GM23338 (cell line): ENCODE measurements at regions not wholly inside any gene's neighbourhood (a gene's known extent, or its start where the extent isn't known, plus 50 kb on each side); places are given as distances from the start of the nearest gene placed in this dataset.

Source experiments
- ATAC-seq: fragments of 200-7000 bp; cut with Tn5 transposase; 3 replicates; pipeline ENCODE4 v1.9.1; 2020
- DNase-seq: peaks from one replicate; pipeline ENCODE4 v3.0.0-alpha.2; 2015; ENCODE audit warnings: low spot score
- H2AFZ ChIP-seq: fragments of 200-600 bp; sonication (generic); 2 replicates; pipeline ENCODE4 v1.8.0; 2016; ENCODE audit warnings: antibody characterized with exemption, mild to moderate bottlenecking, moderate library complexity
- H3F3A ChIP-seq: fragments of 200-600 bp; sonication (generic); replicated peaks from 2 replicates; pipeline ENCODE4 v1.8.0; 2017; ENCODE audit warnings: antibody characterized with exemption, mixed run types, low read depth
- H3K27ac ChIP-seq: fragments of 200-600 bp; sonication (generic); 2 replicates; pipeline ENCODE4 v1.6.1; 2016; ENCODE audit warnings: low read depth
- H3K27me3 ChIP-seq: fragments of 200-600 bp; sonication (generic); 2 replicates; pipeline ENCODE4 v1.8.0; 2016; ENCODE audit warnings: mild to moderate bottlenecking, mixed run types, moderate library complexity; ENCODE audit not compliant: insufficient read depth
- H3K36me3 ChIP-seq: fragments of 200-600 bp; sonication (generic); 2 replicates; pipeline ENCODE4 v1.8.0; 2016; ENCODE audit warnings: mild to moderate bottlenecking; ENCODE audit not compliant: insufficient read depth
- H3K4me1 ChIP-seq: fragments of 200-600 bp; sonication (generic); 2 replicates; pipeline ENCODE4 v1.8.0; 2016; ENCODE audit warnings: mild to moderate bottlenecking, moderate library complexity; ENCODE audit not compliant: insufficient read depth
- H3K4me2 ChIP-seq: fragments of 200-600 bp; sonication (generic); 2 replicates; pipeline ENCODE4 v1.7.1; 2017; ENCODE audit warnings: mixed run types
- H3K4me3 ChIP-seq: fragments of 200-600 bp; sonication (generic); 2 replicates; pipeline ENCODE4 v1.6.1; 2016; ENCODE audit warnings: mixed run types
- H3K79me2 ChIP-seq: fragments of 200-600 bp; sonication (generic); replicated peaks from 2 replicates; pipeline ENCODE4 v1.8.0; 2017; ENCODE audit warnings: mild to moderate bottlenecking; ENCODE audit not compliant: insufficient read depth
- H3K9me2 ChIP-seq: fragments of 200-600 bp; sonication (generic); 2 replicates; pipeline ENCODE4 v1.8.0; 2017; ENCODE audit not compliant: insufficient read depth
- H4K20me1 ChIP-seq: fragments of 200-600 bp; sonication (generic); replicated peaks from 2 replicates; pipeline ENCODE4 v1.8.0; 2017; ENCODE audit warnings: mild to moderate bottlenecking; ENCODE audit not compliant: insufficient read depth
- H3K27ac Mint-ChIP-seq: 2 replicates; pipeline ENCODE4 v1.8.0; 2020; ENCODE audit warnings: inconsistent platforms, mild to moderate bottlenecking, moderate library complexity, mixed read lengths
- H3K27me3 Mint-ChIP-seq: 3 replicates; pipeline ENCODE4 v1.8.0; 2022; ENCODE audit warnings: low read depth, mild to moderate bottlenecking, moderate library complexity, mixed read lengths, inconsistent platforms; ENCODE audit not compliant: insufficient read depth, poor library complexity
- H3K36me3 Mint-ChIP-seq: 3 replicates; pipeline ENCODE4 v1.8.0; 2021; ENCODE audit warnings: low read depth, mild to moderate bottlenecking, inconsistent platforms, moderate library complexity, mixed read lengths
- H3K4me1 Mint-ChIP-seq: 3 replicates; pipeline ENCODE4 v1.8.0; 2020; ENCODE audit warnings: mild to moderate bottlenecking, inconsistent platforms, mixed read lengths
- H3K4me3 Mint-ChIP-seq: 3 replicates; pipeline ENCODE4 v1.8.0; 2021; ENCODE audit warnings: moderate library complexity, mild to moderate bottlenecking, inconsistent platforms, mixed read lengths
- H3K9me3 Mint-ChIP-seq: 3 replicates; pipeline ENCODE4 v1.8.0; 2020; ENCODE audit warnings: moderate library complexity, mild to moderate bottlenecking, inconsistent platforms, mixed read lengths
- CREB1 ChIP-seq: fragments of 250-450 bp; sonication (Bioruptor Pico); IDR thresholded peaks from 2 replicates; pipeline ENCODE4 v1.5.0; 2020; ENCODE audit warnings: low read depth, mild to moderate bottlenecking, moderate library complexity
- CTCF ChIP-seq, 2 experiments: fragments of 200-600 bp in 1 of 2; sonication (generic) in 1 of 2; conservative IDR thresholded peaks; 2 replicates each; pipeline versions ENCODE4 v1.5.1 to v1.6.1; 2016 to 2017; ENCODE audit warnings: antibody characterized with exemption in 2 of 2, low read depth in 2 of 2, mild to moderate bottlenecking in 2 of 2, moderate library complexity in 1 of 2
- ETS1 ChIP-seq: IDR thresholded peaks from 2 replicates; pipeline ENCODE4 v1.6.1; 2016; ENCODE audit warnings: antibody characterized with exemption
- EZH2 ChIP-seq: fragments of 200-600 bp; sonication (generic); IDR thresholded peaks from one replicate; pipeline ENCODE4 v1.8.0; 2017; ENCODE audit warnings: antibody characterized with exemption, mild to moderate bottlenecking, low read depth; ENCODE audit not compliant: unreplicated experiment
- EZH2phosphoT487 ChIP-seq: fragments of 200-600 bp; sonication (generic); IDR thresholded peaks from one replicate; pipeline ENCODE4 v1.8.1; 2018; ENCODE audit warnings: antibody characterized with exemption; ENCODE audit not compliant: unreplicated experiment
- JUNB ChIP-seq: IDR thresholded peaks from one replicate; pipeline ENCODE4 v1.6.1; 2016; ENCODE audit warnings: antibody characterized with exemption; ENCODE audit not compliant: unreplicated experiment
- NANOG ChIP-seq: IDR thresholded peaks from 2 replicates; pipeline ENCODE4 v1.6.1; 2016; ENCODE audit warnings: antibody characterized with exemption, borderline replicate concordance
- POLR2AphosphoS5 ChIP-seq: IDR thresholded peaks from 2 replicates; pipeline ENCODE4 v1.6.1; 2016; ENCODE audit warnings: antibody characterized with exemption, low read depth
- REST ChIP-seq: IDR thresholded peaks from one replicate; pipeline ENCODE4 v1.6.1; 2018; ENCODE audit warnings: antibody characterized with exemption; ENCODE audit not compliant: unreplicated experiment
- STAT1 ChIP-seq: IDR thresholded peaks from one replicate; pipeline ENCODE4 v1.6.1; 2016; ENCODE audit warnings: antibody characterized with exemption; ENCODE audit not compliant: unreplicated experiment
- ZNF114 ChIP-seq: fragments of 250-450 bp; sonication (Bioruptor Pico); IDR thresholded peaks from 2 replicates; pipeline ENCODE4 v1.5.0; 2020; ENCODE audit warnings: mild to moderate bottlenecking, moderate library complexity
- ZNF331 ChIP-seq: fragments of 250-450 bp; sonication (Bioruptor Pico); IDR thresholded peaks from 2 replicates; pipeline ENCODE4 v1.5.0; 2020; ENCODE audit warnings: low read depth, mild to moderate bottlenecking, moderate library complexity
- ZNF462 ChIP-seq: fragments of 250-450 bp; sonication (Bioruptor Pico); IDR thresholded peaks from 2 replicates; pipeline ENCODE4 v1.5.0; 2020; ENCODE audit warnings: mild to moderate bottlenecking, moderate library complexity

- Histone ChIP-seq H3F3A (no peaks in the 10 kb centered on the region), H3K79me2 (no peaks in the 10 kb centered on the region), H3K27ac (no peak overlapping the region), H3K27me3 (no peaks in the 10 kb centered on the region), H3K4me1 (no peaks in the 10 kb centered on the region), H2AFZ (no peak overlapping the region), H3K4me2 (no peak overlapping the region), H3K4me3 (no peak overlapping the region), H3K36me3 (peaks cover 6% of the 10 kb centered on the region; the same call in 1 of the 2 replicates), H3K9me2 (no peaks in the 10 kb centered on the region), H4K20me1 (no peaks in the 10 kb centered on the region)
- Mint-ChIP-seq H3K9me3 (peaks cover 83% of the 10 kb centered on the region), H3K27ac (no peak overlapping the region), H3K4me1 (no peaks in the 10 kb centered on the region), H3K27me3 (peaks cover 9% of the 10 kb centered on the region), H3K4me3 (no peak overlapping the region), H3K36me3 (peaks cover 37% of the 10 kb centered on the region)
- no peak for DNase-seq
- no peak for ATAC-seq
- TF ChIP-seq POLR2AphosphoS5 (no peak), NANOG (no peak), CREB1 (no peak), ETS1 (no peak), EZH2phosphoT487 (no peak), REST (no peak), JUNB (no peak), STAT1 (no peak), EZH2 (no peak), CTCF (conservative IDR thresholded peaks at IDR 0.05; ENCODE audit: low read depth in 2 of 2) (no peak), ZNF462 (no peak), ZNF114 (CRISPR knock-in tag) (no peak), ZNF331 (CRISPR knock-in tag) (no peak)
Observed at GRCh38 chr19:56917529-56917928, 77.0 kb upstream of the PEG3 start.
